Activated CD8-positive, alpha-beta memory T cell treated with anti-CD3 and anti-CD28 coated beads, Interleukin-2, amount 10 ng/mL, durations not matched to agents 7 days and 5 days (primary cell): ENCODE measurements at regions not wholly inside any gene's neighbourhood (a gene's known extent, or its start where the extent isn't known, plus 50 kb on each side); places are given as distances from the start of the nearest gene placed in this dataset.

Source experiments
- ATAC-seq: fragments of 150-1000 bp; cut with Tn5 transposase; one replicate; pipeline ENCODE4 v1.10.0; 2021; ENCODE audit warnings: moderate library complexity
- CTCF ChIA-PET: fragments of 350-600 bp; sonication (Branson Sonifier 250); formaldehyde crosslinking; loops from one replicate; lab custom pipeline; 2021; ENCODE audit warnings: antibody characterized with exemption; lab: Charles Lee
- DNase-seq: peaks from one replicate; pipeline ENCODE4 v3.0.0-alpha.2; 2020
- H3K27ac Mint-ChIP-seq: one replicate; pipeline ENCODE4 v1.8.0; 2021; ENCODE audit warnings: mild to moderate bottlenecking, mixed read lengths
- H3K27me3 Mint-ChIP-seq: one replicate; pipeline ENCODE4 v1.8.0; 2021; ENCODE audit warnings: mixed read lengths
- H3K36me3 Mint-ChIP-seq: one replicate; pipeline ENCODE4 v1.8.0; 2021; ENCODE audit warnings: mild to moderate bottlenecking, mixed read lengths
- H3K4me1 Mint-ChIP-seq: one replicate; pipeline ENCODE4 v1.8.0; 2021; ENCODE audit warnings: mixed read lengths
- H3K4me3 Mint-ChIP-seq: one replicate; pipeline ENCODE4 v1.8.0; 2021; ENCODE audit warnings: mild to moderate bottlenecking, moderate library complexity, mixed read lengths
- H3K9me3 Mint-ChIP-seq: one replicate; pipeline ENCODE4 v1.8.0; 2022; ENCODE audit warnings: low read depth, mixed read lengths

DNA sequence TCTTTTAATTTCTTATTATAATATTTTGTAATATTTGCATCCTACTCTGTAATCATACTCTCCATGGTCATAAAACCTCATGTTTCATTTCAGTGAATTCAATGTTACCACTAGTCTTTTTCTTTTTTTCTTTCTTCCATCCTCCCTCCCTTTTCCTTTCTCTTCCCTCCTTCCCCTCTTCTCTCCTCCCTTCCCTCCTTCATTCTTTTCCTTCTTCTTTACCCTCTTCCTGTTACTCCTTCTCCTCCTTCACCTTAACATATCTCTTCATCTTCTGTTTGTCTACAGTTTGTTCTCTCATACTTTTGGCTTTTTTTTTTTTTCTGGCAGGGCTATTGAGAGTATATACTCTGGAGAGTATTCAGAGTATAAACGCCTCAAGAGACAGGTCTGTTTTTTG lies 491.6 kb upstream of the ID2 start:
- H3K9me3 Mint-ChIP-seq: peaks cover 3% of the 10 kb centered on the region
- no peaks in the 10 kb centered on the region for H3K27me3 Mint-ChIP-seq
- H3K4me3 Mint-ChIP-seq: no peak overlapping the region
- no peak overlapping the region for H3K27ac Mint-ChIP-seq
- peaks cover 4% of the 10 kb centered on the region for H3K36me3 Mint-ChIP-seq
- DNase-seq (no peak), ATAC-seq (no peak)
- CTCF ChIA-PET: no interaction called here
- H3K4me1 Mint-ChIP-seq: peaks cover 2% of the 10 kb centered on the region

GRCh38 chr2:8191427-8191826 lies 490.4 kb upstream of the ID2 start:
- ATAC-seq (no peak), DNase-seq (no peak)
- H3K27me3 Mint-ChIP-seq: no peaks in the 10 kb centered on the region
- peaks cover 2% of the 10 kb centered on the region for H3K4me1 Mint-ChIP-seq
- CTCF ChIA-PET: no interaction called here
- no peaks in the 10 kb centered on the region for H3K36me3 Mint-ChIP-seq
- H3K4me3 Mint-ChIP-seq: no peak overlapping the region
- peaks cover 3% of the 10 kb centered on the region for H3K9me3 Mint-ChIP-seq
- H3K27ac Mint-ChIP-seq: no peak overlapping the region

DNA sequence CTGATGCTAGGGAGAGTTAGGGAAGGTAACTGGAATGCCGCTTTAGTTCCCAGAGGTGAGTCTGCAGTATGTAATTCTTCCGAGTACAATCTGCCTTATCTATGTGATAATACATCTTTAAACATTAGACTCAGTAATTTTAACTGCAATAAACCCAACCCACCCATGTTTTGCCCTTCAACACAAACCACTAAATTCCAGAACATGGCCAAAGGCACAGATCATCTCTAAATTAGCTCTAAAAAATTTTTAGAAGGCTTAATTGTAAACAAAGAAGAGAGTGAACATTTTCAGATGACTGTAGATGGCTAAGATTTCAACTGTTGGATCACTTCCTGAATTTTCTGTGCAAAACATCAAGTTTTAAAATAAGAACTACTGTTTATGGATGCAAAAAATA lies 488.7 kb upstream of the ID2 start:
- CTCF ChIA-PET: no interaction called here
- DNase-seq: no peak
- H3K9me3 Mint-ChIP-seq: peaks cover 3% of the 10 kb centered on the region
- H3K4me3 Mint-ChIP-seq: no peak overlapping the region
- no peak for ATAC-seq
- peaks cover 2% of the 10 kb centered on the region for H3K36me3 Mint-ChIP-seq
- peaks cover 2% of the 10 kb centered on the region for H3K4me1 Mint-ChIP-seq
- peaks cover 2% of the 10 kb centered on the region for H3K27me3 Mint-ChIP-seq
- no peak overlapping the region for H3K27ac Mint-ChIP-seq

DNA sequence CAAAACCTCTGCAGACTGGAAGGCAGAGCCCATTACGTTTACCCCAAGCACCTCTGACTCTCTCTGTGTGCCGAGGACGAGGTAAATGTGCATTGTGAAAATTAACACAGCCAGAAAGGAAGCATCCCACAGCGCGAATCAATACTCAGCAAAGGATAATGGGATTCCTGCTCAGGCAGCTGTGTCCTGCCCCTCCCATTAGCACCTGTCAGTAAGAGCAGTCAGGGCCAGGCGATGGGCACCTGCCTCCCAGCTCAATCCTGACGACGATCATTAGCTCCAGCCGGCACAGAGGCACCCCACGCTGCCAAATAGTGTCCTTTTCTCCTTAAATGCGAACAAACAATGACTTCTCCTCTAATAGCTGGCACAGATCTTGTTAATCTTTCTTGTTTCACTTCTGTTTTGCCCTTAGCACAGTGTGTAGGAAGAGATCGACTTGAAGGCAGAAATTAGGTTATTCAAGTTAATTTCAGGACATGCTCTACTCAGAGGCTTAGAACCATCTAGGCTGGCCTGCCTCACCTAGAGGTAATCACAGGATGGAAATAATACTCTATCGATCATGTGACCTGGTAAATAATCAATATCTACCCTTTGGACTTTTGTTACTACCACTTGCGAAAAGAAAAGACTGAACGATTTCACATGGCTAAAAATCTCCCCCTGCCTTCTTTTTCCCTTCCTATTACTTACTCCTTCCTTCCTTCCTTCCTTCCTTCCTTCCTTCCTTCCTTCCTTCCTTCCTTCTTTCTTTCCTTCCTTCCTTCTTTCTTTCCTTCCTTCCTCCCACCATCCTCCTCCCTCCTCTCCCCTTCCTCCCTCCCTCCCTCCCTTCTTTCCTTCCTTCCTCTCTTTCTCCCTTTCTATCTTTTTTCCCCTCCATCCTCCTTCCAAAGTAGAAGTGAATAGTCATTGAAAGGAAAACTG lies 487.9 kb upstream of the ID2 start:
- no peak overlapping the region for H3K27ac Mint-ChIP-seq
- H3K27me3 Mint-ChIP-seq: peaks cover 2% of the 10 kb centered on the region
- CTCF ChIA-PET: no interaction called here
- no peak overlapping the region for H3K4me3 Mint-ChIP-seq
- ATAC-seq (no peak), DNase-seq (no peak)
- peaks cover 2% of the 10 kb centered on the region for H3K36me3 Mint-ChIP-seq
- H3K9me3 Mint-ChIP-seq: peaks cover 3% of the 10 kb centered on the region
- H3K4me1 Mint-ChIP-seq: peaks cover 2% of the 10 kb centered on the region

- Mint-ChIP-seq H3K9me3 (peaks cover 8% of the 10 kb centered on the region), H3K27me3 (peaks cover 4% of the 10 kb centered on the region), H3K4me3 (no peak overlapping the region), H3K4me1 (no peaks in the 10 kb centered on the region), H3K27ac (no peak overlapping the region), H3K36me3 (peaks cover 12% of the 10 kb centered on the region)
- CTCF ChIA-PET: interaction anchor here (0.8 kb wide), 1 partner anchor 22 kb away, joined by 3 read pairs; no protein-coding TSS in a partner anchor
- DNase-seq (no peak), ATAC-seq (no peak)
These were observed 486.1 kb upstream of the ID2 start for GRCh38 chr2:8195784-8196183.

GRCh38 chr2:8196316-8196715 lies 485.5 kb upstream of the ID2 start:
- no peak overlapping the region for H3K4me3 Mint-ChIP-seq
- H3K27me3 Mint-ChIP-seq: peaks cover 7% of the 10 kb centered on the region
- CTCF ChIA-PET: no interaction called here
- no peaks in the 10 kb centered on the region for H3K4me1 Mint-ChIP-seq
- H3K27ac Mint-ChIP-seq: no peak overlapping the region
- no peak for DNase-seq
- peaks cover 16% of the 10 kb centered on the region for H3K36me3 Mint-ChIP-seq
- no peak for ATAC-seq
- H3K9me3 Mint-ChIP-seq: peaks cover 11% of the 10 kb centered on the region

DNA sequence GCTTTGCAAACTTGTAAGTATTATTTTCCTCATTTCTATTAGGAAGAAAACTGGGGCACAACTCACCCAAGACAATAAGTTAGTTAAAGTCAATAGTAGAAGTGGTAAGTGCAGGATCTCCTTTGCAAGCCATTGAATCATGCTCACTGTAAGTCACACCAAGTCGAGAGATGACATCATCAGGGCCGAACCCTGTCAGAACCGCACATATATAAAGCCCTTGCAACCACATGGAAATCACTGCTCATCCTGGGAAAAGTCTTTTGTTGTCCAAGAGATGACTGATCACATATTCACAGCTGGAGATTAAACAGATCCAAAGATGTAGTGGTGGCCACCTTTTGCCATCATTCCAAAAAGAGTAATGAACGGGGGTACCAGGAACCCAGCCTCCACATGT lies 484.8 kb upstream of the ID2 start:
- H3K27ac Mint-ChIP-seq: no peak overlapping the region
- ATAC-seq (no peak), DNase-seq (no peak)
- peaks cover 8% of the 10 kb centered on the region for H3K27me3 Mint-ChIP-seq
- no peak overlapping the region for H3K4me3 Mint-ChIP-seq
- peaks cover 11% of the 10 kb centered on the region for H3K9me3 Mint-ChIP-seq
- H3K4me1 Mint-ChIP-seq: peaks cover 4% of the 10 kb centered on the region
- peaks cover 18% of the 10 kb centered on the region for H3K36me3 Mint-ChIP-seq
- CTCF ChIA-PET: no interaction called here

DNA sequence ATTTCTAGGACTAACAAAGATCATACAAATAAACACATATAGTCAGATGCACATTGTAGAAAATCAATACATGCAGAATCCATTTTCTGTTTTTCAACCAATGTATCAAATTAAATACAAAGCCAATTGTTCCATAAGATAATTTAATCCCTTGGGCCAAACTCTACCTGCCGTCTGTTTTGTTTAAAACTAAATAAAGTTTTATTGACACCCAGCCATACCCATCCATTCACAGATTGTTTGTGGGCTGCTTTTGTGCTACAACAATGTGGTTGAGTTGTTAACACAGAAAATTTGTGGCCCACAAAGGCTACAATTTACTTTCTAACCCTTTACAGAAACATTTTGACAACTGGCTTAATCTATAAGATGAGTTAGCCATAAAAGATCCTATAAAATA lies 484.0 kb upstream of the ID2 start:
- H3K27me3 Mint-ChIP-seq: peaks cover 8% of the 10 kb centered on the region
- H3K9me3 Mint-ChIP-seq: peaks cover 11% of the 10 kb centered on the region
- no peak overlapping the region for H3K27ac Mint-ChIP-seq
- no peak for ATAC-seq
- H3K4me3 Mint-ChIP-seq: no peak overlapping the region
- H3K36me3 Mint-ChIP-seq: peaks cover 19% of the 10 kb centered on the region
- CTCF ChIA-PET: interaction anchor here (0.8 kb wide), 1 partner anchor 18 kb away, joined by 3 read pairs; no protein-coding TSS in a partner anchor
- H3K4me1 Mint-ChIP-seq: peaks cover 8% of the 10 kb centered on the region
- no peak for DNase-seq

- peaks cover 10% of the 10 kb centered on the region for H3K9me3 Mint-ChIP-seq
- peaks cover 8% of the 10 kb centered on the region for H3K4me1 Mint-ChIP-seq
- no peak for ATAC-seq
- H3K4me3 Mint-ChIP-seq: no peak overlapping the region
- CTCF ChIA-PET: interaction anchor here (0.8 kb wide), 1 partner anchor 19 kb away, joined by 3 read pairs; no protein-coding TSS in a partner anchor
- H3K36me3 Mint-ChIP-seq: peaks cover 19% of the 10 kb centered on the region
- H3K27ac Mint-ChIP-seq: no peak overlapping the region
- DNase-seq: no peak
- peaks cover 8% of the 10 kb centered on the region for H3K27me3 Mint-ChIP-seq
These were observed 483.0 kb upstream of the ID2 start for GRCh38 chr2:8198766-8199382.

DNA sequence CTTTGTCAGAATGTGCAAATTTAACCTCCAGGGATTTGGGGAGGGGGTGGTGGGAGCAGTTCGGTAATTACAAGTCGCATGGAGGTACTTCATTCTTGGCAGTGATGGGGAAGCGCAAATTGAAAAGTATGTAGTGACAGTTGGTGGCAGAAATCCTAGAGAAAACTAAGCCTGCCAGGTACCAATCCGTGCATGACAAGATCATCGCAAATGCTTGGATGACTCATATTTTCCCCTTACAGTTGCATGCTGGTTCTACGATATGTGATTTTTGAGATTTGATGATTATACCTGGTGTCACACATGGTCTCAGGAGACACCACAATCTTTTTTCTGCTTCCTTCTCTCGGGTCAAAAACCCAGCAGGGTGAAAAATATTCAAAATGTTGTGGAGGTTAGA lies 479.7 kb upstream of the ID2 start:
- Mint-ChIP-seq H3K4me3 (no peak overlapping the region), H3K9me3 (peaks cover 16% of the 10 kb centered on the region), H3K4me1 (peaks cover 8% of the 10 kb centered on the region), H3K36me3 (peaks cover 33% of the 10 kb centered on the region), H3K27me3 (peaks cover 8% of the 10 kb centered on the region), H3K27ac (peak overlapping the region; percentile 59)
- DNase-seq (no peak), ATAC-seq (peak; percentile 39)
- CTCF ChIA-PET: no interaction called here

- no peak overlapping the region for H3K27ac Mint-ChIP-seq
- peaks cover 40% of the 10 kb centered on the region for H3K36me3 Mint-ChIP-seq
- DNase-seq: no peak
- H3K27me3 Mint-ChIP-seq: peaks cover 6% of the 10 kb centered on the region
- H3K4me1 Mint-ChIP-seq: peaks cover 8% of the 10 kb centered on the region
- CTCF ChIA-PET: no interaction called here
- H3K4me3 Mint-ChIP-seq: no peak overlapping the region
- peaks cover 26% of the 10 kb centered on the region for H3K9me3 Mint-ChIP-seq
- ATAC-seq: no peak
These were observed 478.5 kb upstream of the ID2 start for GRCh38 chr2:8203364-8203763.

GRCh38 chr2:8204711-8205110 lies 477.1 kb upstream of the ID2 start:
- no peak for DNase-seq
- no peak for ATAC-seq
- CTCF ChIA-PET: no interaction called here
- Mint-ChIP-seq H3K27ac (no peak overlapping the region), H3K36me3 (peaks cover 44% of the 10 kb centered on the region), H3K27me3 (peaks cover 6% of the 10 kb centered on the region), H3K4me3 (no peak overlapping the region), H3K4me1 (peaks cover 8% of the 10 kb centered on the region), H3K9me3 (peaks cover 30% of the 10 kb centered on the region)

DNA sequence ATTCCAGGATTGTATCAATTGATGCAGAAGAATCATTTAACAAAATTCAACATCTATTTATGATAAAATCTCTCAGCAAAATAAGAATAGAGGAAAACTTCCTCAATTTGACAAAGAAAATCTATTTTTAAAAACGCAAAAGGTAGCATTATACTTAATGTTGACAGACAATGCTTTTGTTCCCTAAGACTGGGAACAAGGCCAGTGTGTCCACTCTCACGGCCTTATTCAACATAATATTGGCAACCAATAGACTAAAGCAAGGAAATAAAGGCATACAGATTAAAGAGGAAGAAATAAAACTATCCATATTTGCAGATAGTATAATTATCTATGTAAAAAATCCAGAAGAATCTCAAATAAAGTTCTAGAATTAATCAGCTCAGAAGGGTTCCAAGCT lies 472.4 kb upstream of the ID2 start:
- Mint-ChIP-seq H3K4me3 (no peak overlapping the region), H3K27me3 (no peaks in the 10 kb centered on the region), H3K27ac (no peak overlapping the region), H3K36me3 (peaks cover 46% of the 10 kb centered on the region), H3K9me3 (peaks cover 21% of the 10 kb centered on the region), H3K4me1 (peaks cover 13% of the 10 kb centered on the region)
- no peak for DNase-seq
- CTCF ChIA-PET: no interaction called here
- no peak for ATAC-seq

GRCh38 chr2:8211384-8211783 lies 470.5 kb upstream of the ID2 start:
- DNase-seq: no peak
- CTCF ChIA-PET: no interaction called here
- peaks cover 19% of the 10 kb centered on the region for H3K9me3 Mint-ChIP-seq
- H3K27ac Mint-ChIP-seq: no peak overlapping the region
- ATAC-seq: no peak
- no peak overlapping the region for H3K4me3 Mint-ChIP-seq
- no peaks in the 10 kb centered on the region for H3K27me3 Mint-ChIP-seq
- peaks cover 40% of the 10 kb centered on the region for H3K36me3 Mint-ChIP-seq
- H3K4me1 Mint-ChIP-seq: peaks cover 17% of the 10 kb centered on the region
